K562 (cell line): ENCODE measurements at regions not wholly inside any gene's neighbourhood (a gene's known extent, or its start where the extent isn't known, plus 50 kb on each side); places are given as distances from the start of the nearest gene placed in this dataset.

Experiments
- ARID4B ChIP-seq: sonication (generic); formaldehyde crosslinking; IDR thresholded peaks from 2 replicates; pipeline ENCODE4 v1.8.0; 2022; ENCODE audit warnings: mild to moderate bottlenecking, missing genetic modification reagents
- DMBX1 ChIP-seq: fragments of 250-450 bp; sonication (Bioruptor Pico); IDR thresholded peaks from 2 replicates; pipeline ENCODE4 v1.8.0; 2022; ENCODE audit warnings: inconsistent platforms, mild to moderate bottlenecking, moderate library complexity, borderline replicate concordance
- FOXA1 ChIP-seq: fragments of 450-650 bp; IDR thresholded peaks from 2 replicates; pipeline ENCODE4 v1.6.1; 2016; ENCODE audit warnings: mild to moderate bottlenecking, borderline replicate concordance
- FOXJ2 ChIP-seq: fragments of 200-800 bp; sonication (Bioruptor generic); IDR thresholded peaks from 2 replicates; pipeline ENCODE4 v1.6.1; 2016; ENCODE audit warnings: missing genetic modification characterization, missing compliant biosample characterization
- HMGN3 ChIP-seq: IDR thresholded peaks from 2 replicates; pipeline ENCODE4 v1.6.1; 2011; ENCODE audit warnings: borderline replicate concordance, low read depth, mild to moderate bottlenecking, mixed read lengths, low read length; ENCODE audit not compliant: insufficient read length; ENCODE audit errors: extremely low read depth
- HNRNPL ChIP-seq: fragments of 200-400 bp; formaldehyde crosslinking; IDR thresholded peaks from 2 replicates; pipeline ENCODE4 v1.6.1; 2017; ENCODE audit warnings: low read depth, mild to moderate bottlenecking, low read length
- PCBP1 ChIP-seq: fragments of 200-400 bp; formaldehyde crosslinking; IDR thresholded peaks from 2 replicates; pipeline ENCODE4 v1.6.1; 2018; ENCODE audit warnings: mild to moderate bottlenecking, low read depth, low read length; ENCODE audit not compliant: poor library complexity, severe bottlenecking
- TRIM24 ChIP-seq, 2 experiments: fragments of 450-650 bp; IDR thresholded peaks; 2 replicates each; pipeline ENCODE4 v1.6.1; 2016
- XRCC4 ChIP-seq: IDR thresholded peaks from one replicate; pipeline ENCODE4 v1.6.1; 2011; ENCODE audit not compliant: insufficient read depth, insufficient read length; ENCODE audit errors: extremely low read depth
- ZNF318 ChIP-seq, 2 experiments: fragments of 450-650 bp; IDR thresholded peaks; 2 replicates each; pipeline ENCODE4 v1.6.1; 2016; ENCODE audit warnings: mild to moderate bottlenecking in 2 of 2, borderline replicate concordance in 1 of 2, low read depth in 1 of 2, moderate library complexity in 1 of 2
- ZNF444 ChIP-seq: fragments of 250-450 bp; sonication (Bioruptor Pico); IDR thresholded peaks from 2 replicates; pipeline ENCODE4 v1.4.0; 2020; ENCODE audit warnings: mild to moderate bottlenecking, moderate library complexity
- ZNF75A ChIP-seq: fragments of 450-650 bp; formaldehyde crosslinking; IDR thresholded peaks from 2 replicates; pipeline ENCODE4 v1.4.0; 2020; ENCODE audit warnings: mild to moderate bottlenecking

GRCh38 chr15:58357529-58358476, 74.0 kb upstream of the LIPC start (continued):
- 0 out of 4 replicates have a peak, but pooled peaks of 1 of the 2 experiments have one; percentile 36 for TF ChIP-seq ZNF318 (IDR thresholded peaks at IDR 0.05; ENCODE audit: borderline replicate concordance in 1 of 2, low read depth in 1 of 2)
- TF ChIP-seq FOXJ2 (tag), result no peak
- 0 out of 2 replicates have a peak, but pooled peaks have one; percentile 20 for TF ChIP-seq ARID4B
- TF ChIP-seq DMBX1 (CRISPR knock-in tag), result 0 out of 2 replicates have a peak, but pooled peaks have one; percentile 16
- no peak for TF ChIP-seq HNRNPL
- no peak for TF ChIP-seq ZNF444
- no peak for TF ChIP-seq ZNF75A (CRISPR knock-in tag)
- TF ChIP-seq TRIM24 (IDR thresholded peaks at IDR 0.05), result no peak
- TF ChIP-seq HMGN3, result no peak
- no peak for TF ChIP-seq PCBP1
- no peak for TF ChIP-seq FOXA1
- TF ChIP-seq XRCC4, result no peak
